Gastroesophageal sphincter (tissue), 3 donors: ENCODE measurements at regions not wholly inside any gene's neighbourhood (a gene's known extent, or its start where the extent isn't known, plus 50 kb on each side); places are given as distances from the start of the nearest gene placed in this dataset.

ENCODE experiments used
- POLR2A ChIP-seq, 2 donors: fragments of 450-650 bp; IDR thresholded peaks; one replicate each; pipeline ENCODE4 v1.6.1; 2017; ENCODE audit warnings: antibody characterized with exemption in 2 of 2, mild to moderate bottlenecking in 2 of 2, moderate library complexity in 1 of 2
- TF ChIP-seq, protein P1 (sequence below), 4 experiments: fragments of 200-600 bp in 2 of 4; fragments of 450-650 bp in 2 of 4; sonication (generic) in 1 of 4; IDR thresholded peaks; one replicate each; pipeline ENCODE4 v1.5.1; 2017 to 2019; ENCODE audit warnings: antibody characterized with exemption in 4 of 4, mild to moderate bottlenecking in 2 of 4, moderate library complexity in 2 of 4

DNA sequence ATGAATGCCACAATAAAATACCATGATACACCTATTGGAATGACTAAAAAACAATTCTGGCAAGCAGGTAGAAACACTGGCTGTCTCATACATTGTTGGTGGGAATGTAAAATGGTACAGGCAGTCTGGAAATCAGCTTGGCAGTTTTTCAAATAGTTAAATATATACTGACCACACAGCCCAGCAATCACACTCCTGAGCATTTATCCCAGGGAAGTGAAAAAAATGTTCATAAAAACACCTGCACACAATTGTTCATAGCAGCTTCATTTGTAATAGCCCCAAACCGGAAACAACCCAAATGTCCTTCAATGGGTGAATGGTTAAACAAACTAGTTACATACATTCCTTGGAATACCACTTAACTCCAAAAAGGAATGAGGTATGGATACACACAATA is 137.2 kb downstream of the TFCP2L1 start:
- TF ChIP-seq, protein P1, sequence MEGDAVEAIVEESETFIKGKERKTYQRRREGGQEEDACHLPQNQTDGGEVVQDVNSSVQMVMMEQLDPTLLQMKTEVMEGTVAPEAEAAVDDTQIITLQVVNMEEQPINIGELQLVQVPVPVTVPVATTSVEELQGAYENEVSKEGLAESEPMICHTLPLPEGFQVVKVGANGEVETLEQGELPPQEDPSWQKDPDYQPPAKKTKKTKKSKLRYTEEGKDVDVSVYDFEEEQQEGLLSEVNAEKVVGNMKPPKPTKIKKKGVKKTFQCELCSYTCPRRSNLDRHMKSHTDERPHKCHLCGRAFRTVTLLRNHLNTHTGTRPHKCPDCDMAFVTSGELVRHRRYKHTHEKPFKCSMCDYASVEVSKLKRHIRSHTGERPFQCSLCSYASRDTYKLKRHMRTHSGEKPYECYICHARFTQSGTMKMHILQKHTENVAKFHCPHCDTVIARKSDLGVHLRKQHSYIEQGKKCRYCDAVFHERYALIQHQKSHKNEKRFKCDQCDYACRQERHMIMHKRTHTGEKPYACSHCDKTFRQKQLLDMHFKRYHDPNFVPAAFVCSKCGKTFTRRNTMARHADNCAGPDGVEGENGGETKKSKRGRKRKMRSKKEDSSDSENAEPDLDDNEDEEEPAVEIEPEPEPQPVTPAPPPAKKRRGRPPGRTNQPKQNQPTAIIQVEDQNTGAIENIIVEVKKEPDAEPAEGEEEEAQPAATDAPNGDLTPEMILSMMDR (IDR thresholded peaks at IDR 0.05): no peak
- no peak for TF ChIP-seq POLR2A (IDR thresholded peaks at IDR 0.05)
